OCI-LY7 (cell line): ENCODE measurements at regions not wholly inside any gene's neighbourhood (a gene's known extent, or its start where the extent isn't known, plus 50 kb on each side); places are given as distances from the start of the nearest gene placed in this dataset.

Experiments used
- EZH2phosphoT487 ChIP-seq: fragments of 200-600 bp; sonication (generic); IDR thresholded peaks from 2 replicates; pipeline ENCODE4 v1.6.1; 2018; ENCODE audit warnings: low read depth, borderline replicate concordance, mild to moderate bottlenecking, mixed run types, antibody characterized with exemption, low read length, moderate library complexity, mixed read lengths
- TF ChIP-seq, protein P1 (sequence below): fragments of 200-600 bp; sonication (generic); conservative IDR thresholded peaks from 2 replicates; pipeline ENCODE4 v1.5.1; 2014; ENCODE audit warnings: mild to moderate bottlenecking, antibody characterized with exemption, low read length, moderate library complexity, mixed read lengths

DNA sequence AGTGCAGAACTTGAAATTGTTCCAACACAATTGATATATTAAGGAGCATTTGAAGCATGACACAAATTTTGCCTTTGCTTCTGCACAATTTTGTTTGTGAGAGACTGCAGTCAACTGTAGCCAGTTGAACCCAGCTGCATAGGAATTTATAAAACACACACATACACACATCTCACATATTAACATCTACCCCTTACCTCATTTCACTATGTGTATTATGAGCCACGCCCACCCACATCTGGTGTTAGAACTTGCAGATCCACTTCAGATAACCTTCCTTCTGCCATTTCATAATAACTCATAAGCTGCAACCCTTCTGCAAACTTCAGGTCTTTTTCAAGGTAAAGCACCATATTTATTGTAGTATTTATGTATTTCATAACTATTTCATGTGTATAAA lies 188.1 kb upstream of the WDFY3 start:
- TF ChIP-seq, protein P1, sequence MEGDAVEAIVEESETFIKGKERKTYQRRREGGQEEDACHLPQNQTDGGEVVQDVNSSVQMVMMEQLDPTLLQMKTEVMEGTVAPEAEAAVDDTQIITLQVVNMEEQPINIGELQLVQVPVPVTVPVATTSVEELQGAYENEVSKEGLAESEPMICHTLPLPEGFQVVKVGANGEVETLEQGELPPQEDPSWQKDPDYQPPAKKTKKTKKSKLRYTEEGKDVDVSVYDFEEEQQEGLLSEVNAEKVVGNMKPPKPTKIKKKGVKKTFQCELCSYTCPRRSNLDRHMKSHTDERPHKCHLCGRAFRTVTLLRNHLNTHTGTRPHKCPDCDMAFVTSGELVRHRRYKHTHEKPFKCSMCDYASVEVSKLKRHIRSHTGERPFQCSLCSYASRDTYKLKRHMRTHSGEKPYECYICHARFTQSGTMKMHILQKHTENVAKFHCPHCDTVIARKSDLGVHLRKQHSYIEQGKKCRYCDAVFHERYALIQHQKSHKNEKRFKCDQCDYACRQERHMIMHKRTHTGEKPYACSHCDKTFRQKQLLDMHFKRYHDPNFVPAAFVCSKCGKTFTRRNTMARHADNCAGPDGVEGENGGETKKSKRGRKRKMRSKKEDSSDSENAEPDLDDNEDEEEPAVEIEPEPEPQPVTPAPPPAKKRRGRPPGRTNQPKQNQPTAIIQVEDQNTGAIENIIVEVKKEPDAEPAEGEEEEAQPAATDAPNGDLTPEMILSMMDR, result no peak
- no peak for TF ChIP-seq EZH2phosphoT487
